ENCODE measurements at regions not wholly inside any gene's neighbourhood (a gene's known extent, or its start where the extent isn't known, plus 50 kb on each side); places are given as distances from the start of the nearest gene placed in this dataset.

GRCh38 chr7:125396466-125397151, 467.0 kb upstream of the POT1 start:
- no peak for TF ChIP-seq POLR2AphosphoS5 (IDR thresholded peaks at IDR 0.05)
- TF ChIP-seq POLR2A (IDR thresholded peaks at IDR 0.05): no peak
- TF ChIP-seq CTCF (IDR thresholded peaks at IDR 0.05 in 8 of 11, conservative IDR thresholded peaks at IDR 0.05 in 3 of 11): no peak
- H3K27me3 ChIP-seq (replicated peaks in 1 of 7): no peaks in the 10 kb centered on the region
- H3K36me3 ChIP-seq: no peaks in the 10 kb centered on the region
- peaks cover 0 to 10% (median 0%) of the 10 kb centered on the region in 8 donors for H3K9me3 ChIP-seq
- no peak overlapping the region for H3K4me3 ChIP-seq
- no peak overlapping the region for H3K27ac ChIP-seq
- 17 to 43% (median 30%) methylated on average over 4 of the region's 4 CpGs for WGBS, 5 donors
- no peak for DNase-seq
- intact Hi-C loops (cut with DNase I; ENCODE audit: low total_unique reads): no loop called here
- no peaks in the 10 kb centered on the region for H3K4me1 ChIP-seq

GRCh38 chr7:125391921-125392320, 462.3 kb upstream of the POT1 start:
- 82 to 93% (median 85%) methylated on average over 3 of the region's 3 CpGs for WGBS, 5 donors
- no peaks in the 10 kb centered on the region for H3K4me1 ChIP-seq
- no peaks in the 10 kb centered on the region for H3K27me3 ChIP-seq (replicated peaks in 1 of 7)
- no peak overlapping the region for H3K27ac ChIP-seq
- peaks cover 0 to 10% (median 0%) of the 10 kb centered on the region in 8 donors for H3K9me3 ChIP-seq
- TF ChIP-seq CTCF (IDR thresholded peaks at IDR 0.05 in 8 of 11, conservative IDR thresholded peaks at IDR 0.05 in 3 of 11) (no peak), POLR2A (IDR thresholded peaks at IDR 0.05) (no peak), POLR2AphosphoS5 (IDR thresholded peaks at IDR 0.05) (no peak)
- H3K36me3 ChIP-seq: no peaks in the 10 kb centered on the region
- intact Hi-C loops (cut with DNase I; ENCODE audit: low total_unique reads): no loop called here
- no peak for DNase-seq
- H3K4me3 ChIP-seq: no peak overlapping the region

- Histone ChIP-seq H3K4me3 (no peak overlapping the region), H3K9me3 (peaks cover 0 to 10% (median 0%) of the 10 kb centered on the region in 8 donors), H3K27ac (no peak overlapping the region), H3K4me1 (no peaks in the 10 kb centered on the region), H3K36me3 (no peaks in the 10 kb centered on the region), H3K27me3 (replicated peaks in 1 of 7) (no peaks in the 10 kb centered on the region)
- intact Hi-C loops (cut with DNase I; ENCODE audit: low total_unique reads): no loop called here
- WGBS, 5 donors: 36 to 64% (median 48%) methylated on average over 3 of the region's 3 CpGs
- TF ChIP-seq POLR2A (IDR thresholded peaks at IDR 0.05) (no peak), CTCF (IDR thresholded peaks at IDR 0.05 in 8 of 11, conservative IDR thresholded peaks at IDR 0.05 in 3 of 11) (no peak), POLR2AphosphoS5 (IDR thresholded peaks at IDR 0.05) (no peak)
- no peak for DNase-seq
Measured at GRCh38 chr7:125390981-125391380, 461.4 kb upstream of the POT1 start.

- intact Hi-C loops (cut with DNase I; ENCODE audit: low total_unique reads): no loop called here
- H3K27me3 ChIP-seq (replicated peaks in 1 of 7): no peaks in the 10 kb centered on the region
- H3K36me3 ChIP-seq: no peaks in the 10 kb centered on the region
- no peak overlapping the region for H3K4me3 ChIP-seq
- TF ChIP-seq POLR2A (IDR thresholded peaks at IDR 0.05): no peak
- no peak for TF ChIP-seq POLR2AphosphoS5 (IDR thresholded peaks at IDR 0.05)
- no peak for TF ChIP-seq CTCF (IDR thresholded peaks at IDR 0.05 in 8 of 11, conservative IDR thresholded peaks at IDR 0.05 in 3 of 11)
- no peak for DNase-seq
- whole genome bisulfite sequencing, 5 donors: 60 to 86% (median 63%) methylated on average over 3 of the region's 3 CpGs
- H3K4me1 ChIP-seq: no peaks in the 10 kb centered on the region
- no peak overlapping the region for H3K27ac ChIP-seq
- peaks cover 0 to 17% (median 11%) of the 10 kb centered on the region in 8 donors for H3K9me3 ChIP-seq
Measured at GRCh38 chr7:125386211-125386610, 456.6 kb upstream of the POT1 start.

Data from spleen (tissue), 11 donors.